ENCODE measurements at regions not wholly inside any gene's neighbourhood (a gene's known extent, or its start where the extent isn't known, plus 50 kb on each side); places are given as distances from the start of the nearest gene placed in this dataset.

GRCh38 chr12:11568155-11568761 is 81.2 kb upstream of the ETV6 start:
- no peak for DNase-seq (ENCODE audit: low read depth)

DNA sequence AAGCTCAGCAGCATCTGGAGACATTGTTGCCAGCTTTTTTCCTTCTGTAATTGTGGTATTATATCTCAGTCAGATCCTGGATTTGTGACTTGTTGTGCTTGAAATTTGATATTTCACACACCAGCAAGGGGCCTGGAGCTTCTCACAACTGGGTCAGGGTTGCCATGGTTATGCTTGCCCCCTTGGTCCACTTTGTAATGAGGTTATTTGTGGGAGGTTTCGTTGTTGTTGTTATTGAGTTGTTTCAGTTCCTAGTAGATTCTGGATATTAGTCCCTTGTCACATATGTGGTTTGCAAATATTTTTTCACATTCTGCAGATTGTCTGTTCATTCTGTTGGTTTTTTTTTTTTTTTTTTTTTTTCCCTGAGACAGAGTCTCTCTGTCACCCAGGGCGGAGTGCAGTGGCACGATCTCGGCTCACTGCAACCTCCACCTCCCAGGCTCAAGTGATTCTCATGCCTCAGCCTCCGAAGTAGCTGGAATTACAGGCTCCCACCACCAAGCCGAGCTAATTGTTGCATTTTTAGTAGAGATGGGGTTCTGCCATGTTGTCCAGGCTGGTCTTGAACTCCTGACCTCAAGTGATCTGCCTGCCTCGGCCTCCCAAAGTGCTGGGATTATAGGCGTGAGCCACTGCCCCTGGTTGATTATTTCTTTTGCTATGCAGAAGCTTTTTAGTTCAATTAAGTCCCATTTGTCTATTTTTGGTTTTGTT is 80.6 kb upstream of the ETV6 start:
- no peak for DNase-seq (ENCODE audit: low read depth)

GRCh38 chr12:11569716-11570115 is 79.8 kb upstream of the ETV6 start:
- DNase-seq (ENCODE audit: low read depth): no peak

GRCh38 chr12:11573880-11574279 is 75.6 kb upstream of the ETV6 start:
- DNase-seq (ENCODE audit: low read depth): no peak

GRCh38 chr12:11576104-11576503 is 73.4 kb upstream of the ETV6 start:
- no peak for DNase-seq (ENCODE audit: low read depth)

- no peak for DNase-seq (ENCODE audit: low read depth)
These were observed 71.7 kb upstream of the ETV6 start for GRCh38 chr12:11577658-11578260.

GRCh38 chr12:11578461-11578993 is 70.9 kb upstream of the ETV6 start:
- DNase-seq (ENCODE audit: low read depth): no peak

DNA sequence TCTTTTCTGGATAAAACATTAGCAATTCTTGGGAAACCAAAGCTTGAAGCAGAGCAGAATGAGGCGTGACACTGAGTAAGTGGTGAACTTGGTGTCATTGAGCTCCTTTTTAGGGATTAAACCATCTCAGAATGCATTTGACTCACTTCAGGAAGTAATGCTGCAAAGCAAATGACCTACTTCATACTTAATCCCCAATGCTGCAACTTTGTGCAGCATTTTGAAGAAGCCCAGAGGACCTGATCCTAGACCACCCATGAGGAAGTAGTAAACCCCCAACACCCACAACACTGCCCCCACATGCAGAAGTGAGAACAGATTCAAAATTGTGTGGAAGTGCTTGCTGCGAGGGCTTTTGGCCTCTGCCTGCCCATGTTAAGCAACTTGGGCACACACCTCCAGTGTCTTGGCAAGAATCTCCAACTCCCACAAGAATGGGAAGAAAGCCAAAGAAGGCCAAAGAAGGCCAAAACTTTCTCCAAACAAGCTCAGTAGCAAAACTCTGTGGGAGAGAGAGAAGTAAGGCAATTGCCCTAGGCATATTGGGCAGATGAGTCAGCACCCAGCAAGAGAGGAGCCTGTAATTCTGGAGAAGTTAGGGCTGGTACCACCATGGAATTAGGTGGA is 69.2 kb upstream of the ETV6 start:
- DNase-seq (ENCODE audit: low read depth): no peak

DNA sequence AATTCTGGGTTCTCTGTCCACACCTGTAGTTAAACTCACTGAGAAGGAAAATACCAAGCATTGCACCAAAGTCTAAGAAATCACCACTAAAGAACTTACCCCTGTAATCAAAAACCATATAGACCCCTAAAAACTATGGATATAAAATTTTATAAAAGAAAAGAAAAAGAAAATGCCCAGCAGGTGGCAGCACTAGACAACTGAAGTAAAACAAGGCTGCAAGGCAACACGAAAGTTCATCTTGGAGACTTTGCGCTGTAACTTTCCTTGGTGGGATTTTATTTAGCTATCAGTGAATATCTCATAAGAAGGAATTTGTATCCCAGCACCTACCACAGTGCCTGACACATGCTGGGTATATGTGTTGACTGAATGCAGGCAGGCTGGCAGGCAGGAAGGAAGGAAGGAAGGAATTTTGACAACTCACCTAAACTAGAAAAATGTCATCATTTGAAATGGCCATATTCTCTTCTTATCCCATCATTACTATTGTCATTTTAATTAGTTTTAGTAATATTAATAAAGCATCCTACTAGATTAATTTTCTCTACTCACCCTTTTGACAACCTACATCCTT is 68.2 kb upstream of the ETV6 start:
- peak; percentile 45 for DNase-seq (ENCODE audit: low read depth)

DNA sequence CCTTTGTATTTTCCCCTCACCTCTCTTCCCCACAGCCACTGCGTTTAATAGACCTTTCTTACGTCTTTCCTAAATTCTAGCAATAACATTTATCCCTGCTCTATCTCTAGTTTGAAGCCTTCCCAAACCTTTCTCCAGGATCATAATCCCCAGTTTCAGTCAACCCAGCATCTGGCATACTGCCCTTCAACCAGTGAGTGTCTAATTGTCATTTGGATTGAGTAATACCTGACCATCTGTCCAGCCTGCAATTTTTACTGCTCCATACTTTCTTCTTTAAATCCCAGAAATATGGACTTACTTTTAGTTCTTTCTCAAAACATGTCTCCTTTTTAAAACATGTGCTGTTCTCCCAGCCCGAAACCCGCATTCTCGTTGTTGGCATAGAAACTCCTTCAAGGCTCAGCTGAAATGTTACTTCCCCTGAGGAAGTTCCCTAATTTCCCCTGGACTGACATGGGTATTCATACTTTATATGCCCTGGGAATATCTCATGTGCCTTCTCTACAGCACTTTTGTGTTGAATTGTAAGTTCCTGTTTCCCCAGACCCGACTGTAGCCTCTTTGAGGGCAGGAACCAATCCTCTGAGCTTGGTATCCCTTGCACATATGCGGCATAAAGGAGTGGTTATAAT is 65.1 kb upstream of the ETV6 start:
- DNase-seq (ENCODE audit: low read depth): no peak

DNA sequence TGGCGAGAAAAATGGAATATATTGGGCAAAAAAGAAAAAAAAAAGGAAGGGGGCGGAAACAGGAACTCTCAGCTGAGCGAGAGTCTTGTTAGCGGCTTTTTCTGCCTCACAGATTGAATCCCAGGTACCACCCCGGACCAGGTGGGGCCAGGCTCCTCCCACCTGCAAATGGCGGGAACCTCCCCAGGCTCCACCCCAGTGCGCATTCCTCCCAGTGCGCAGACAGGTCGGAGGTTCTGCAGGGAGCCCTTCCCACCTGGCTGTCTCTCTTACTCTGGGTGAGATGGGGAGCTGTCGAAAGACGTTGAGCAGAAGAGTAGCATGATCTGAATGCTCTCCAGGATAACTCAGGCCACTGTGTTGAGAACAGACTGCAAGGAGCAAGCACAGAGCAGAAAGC is 57.0 kb upstream of the ETV6 start:
- no peak for DNase-seq (ENCODE audit: low read depth)

DNA sequence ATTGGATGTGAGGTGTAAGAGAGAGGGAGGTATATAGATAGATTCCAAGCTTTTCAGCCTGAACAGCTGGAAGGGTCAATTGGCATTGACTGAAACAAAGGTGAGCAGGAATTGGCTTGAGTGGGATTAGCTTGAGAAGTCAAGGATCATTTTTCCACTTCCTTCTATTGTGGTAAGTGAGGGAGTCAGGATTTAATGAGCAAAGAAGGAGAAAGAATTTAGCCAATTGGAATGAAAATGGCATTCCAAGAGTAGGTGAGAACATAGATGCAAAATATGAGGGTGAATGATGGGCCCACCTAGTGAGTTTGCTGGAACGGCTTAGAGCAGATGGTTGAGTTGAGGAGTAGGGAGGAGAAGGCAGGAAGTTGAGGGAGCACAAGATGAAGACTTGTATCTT is 56.5 kb upstream of the ETV6 start:
- no peak for DNase-seq (ENCODE audit: low read depth)

DNA sequence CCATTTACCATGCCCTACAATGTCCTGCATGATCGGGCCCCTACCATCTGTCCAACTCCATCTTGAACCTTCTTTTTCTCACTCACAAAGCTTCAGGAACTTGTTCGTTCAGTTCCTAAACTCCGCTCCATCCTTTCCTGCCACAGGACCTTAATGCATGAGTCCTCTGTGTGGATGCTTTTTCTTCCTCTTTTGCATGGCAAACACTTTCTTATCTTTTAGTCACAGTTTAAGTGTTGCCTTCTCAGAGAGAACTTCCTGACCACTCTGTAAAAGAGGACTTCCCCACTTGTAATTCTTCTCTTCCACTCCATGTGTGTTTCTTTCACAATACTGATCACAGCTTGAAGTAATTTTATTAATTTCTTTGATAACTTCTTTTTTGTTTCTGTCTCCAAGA is 54.4 kb upstream of the ETV6 start:
- no peak for DNase-seq (ENCODE audit: low read depth)

- DNase-seq (ENCODE audit: low read depth): no peak
These were observed 53.3 kb upstream of the ETV6 start for GRCh38 chr12:11596141-11596540.

GRCh38 chr12:11598900-11599299 is 50.6 kb upstream of the ETV6 start:
- DNase-seq (ENCODE audit: low read depth): no peak

Measured in stimulated activated CD8-positive, alpha-beta memory T cell treated with anti-CD3 and anti-CD28 coated beads, Interleukin-15, amount 100 ng/mL, for 24 hours (primary cell).